ENCODE measurements at regions not wholly inside any gene's neighbourhood (a gene's known extent, or its start where the extent isn't known, plus 50 kb on each side); places are given as distances from the start of the nearest gene placed in this dataset.

DNA sequence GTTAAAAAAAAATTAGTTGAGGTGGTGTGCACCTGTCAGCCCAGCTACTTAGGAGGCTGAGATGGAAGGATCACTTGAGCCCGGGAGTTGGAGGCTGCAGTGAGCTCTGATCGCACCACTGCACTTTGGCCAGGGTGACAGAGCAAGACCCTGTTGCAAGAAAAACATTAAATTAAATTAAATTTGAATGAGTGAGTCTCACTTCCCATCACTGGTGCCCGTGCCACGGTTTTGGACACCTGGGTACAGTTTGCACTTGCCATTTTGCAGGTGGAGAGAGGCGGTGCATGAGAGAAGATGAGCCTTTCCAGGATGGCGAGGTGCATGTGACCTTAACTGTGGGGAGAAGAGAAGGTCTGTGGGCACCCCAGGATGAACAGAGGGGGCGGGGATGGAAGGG lies 60.3 kb upstream of the ZNF536 start:
- TF ChIP-seq, protein P1, sequence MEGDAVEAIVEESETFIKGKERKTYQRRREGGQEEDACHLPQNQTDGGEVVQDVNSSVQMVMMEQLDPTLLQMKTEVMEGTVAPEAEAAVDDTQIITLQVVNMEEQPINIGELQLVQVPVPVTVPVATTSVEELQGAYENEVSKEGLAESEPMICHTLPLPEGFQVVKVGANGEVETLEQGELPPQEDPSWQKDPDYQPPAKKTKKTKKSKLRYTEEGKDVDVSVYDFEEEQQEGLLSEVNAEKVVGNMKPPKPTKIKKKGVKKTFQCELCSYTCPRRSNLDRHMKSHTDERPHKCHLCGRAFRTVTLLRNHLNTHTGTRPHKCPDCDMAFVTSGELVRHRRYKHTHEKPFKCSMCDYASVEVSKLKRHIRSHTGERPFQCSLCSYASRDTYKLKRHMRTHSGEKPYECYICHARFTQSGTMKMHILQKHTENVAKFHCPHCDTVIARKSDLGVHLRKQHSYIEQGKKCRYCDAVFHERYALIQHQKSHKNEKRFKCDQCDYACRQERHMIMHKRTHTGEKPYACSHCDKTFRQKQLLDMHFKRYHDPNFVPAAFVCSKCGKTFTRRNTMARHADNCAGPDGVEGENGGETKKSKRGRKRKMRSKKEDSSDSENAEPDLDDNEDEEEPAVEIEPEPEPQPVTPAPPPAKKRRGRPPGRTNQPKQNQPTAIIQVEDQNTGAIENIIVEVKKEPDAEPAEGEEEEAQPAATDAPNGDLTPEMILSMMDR (IDR thresholded peaks at IDR 0.05): no peak
- no peak for TF ChIP-seq EZH2 (IDR thresholded peaks at IDR 0.05; ENCODE audit: borderline replicate concordance, insufficient read depth, low read depth, low read length, poor library complexity, severe bottlenecking)
